ENCODE measurements at regions not wholly inside any gene's neighbourhood (a gene's known extent, or its start where the extent isn't known, plus 50 kb on each side); places are given as distances from the start of the nearest gene placed in this dataset.

GRCh38 chrX:144709841-144710240, 537.5 kb upstream of the SPANXN1 start:
- H3K36me3 ChIP-seq (replicated peaks in 1 of 2; ENCODE audit: control insufficient read depth in 1 of 2, insufficient read depth in 2 of 2, low read length in 2 of 2): no peaks in the 10 kb centered on the region
- no peaks in the 10 kb centered on the region for H3K79me2 ChIP-seq (ENCODE audit: insufficient read depth, low read length)
- H3K9me3 ChIP-seq (ENCODE audit: low read length): peaks cover 15% of the 10 kb centered on the region; the same call in 1 of the 2 replicates
- ATAC-seq: no peak
- WGBS (ENCODE audit: low lambda C conversion rate): 3% methylated on average over 2 of the region's 2 CpGs
- in situ Hi-C loops (cut with HindIII; ENCODE audit: extremely low pct_ligation_motif_present, low pct_unique_long_range_greater_than_20kb): no loop called here
- H3K27ac ChIP-seq (ENCODE audit: extremely low read length, insufficient read depth, low read length): no peak overlapping the region
- H3K9ac ChIP-seq (ENCODE audit: insufficient read depth, low read depth, low read length): no peak overlapping the region
- FAIRE-seq: no peak
- no peak overlapping the region for H2AFZ ChIP-seq (ENCODE audit: low read length)
- H3K4me1 ChIP-seq (ENCODE audit: insufficient read depth, low read length): no peaks in the 10 kb centered on the region
- ChIA-PET CTCF (ENCODE audit: low intra/inter-chr PET ratio, low total read pairs) (no interaction called here), POLR2A (no interaction called here)
- DNase-seq (ENCODE audit: low spot score): no peak
- intact Hi-C loops (cut with micrococcal nuclease; ENCODE audit: unreplicated experiment): no loop called here
- no peak overlapping the region for H3K4me2 ChIP-seq (ENCODE audit: low read depth, low read length)
- H3K4me3 ChIP-seq (replicated peaks in 1 of 3; ENCODE audit: insufficient read depth in 1 of 3, low read depth in 2 of 3, low read length in 3 of 3): no peak overlapping the region
- no TSS peak for BruUV-seq (replicated peaks)
- TF ChIP-seq DPF2 (CRISPR knock-in tag; IDR thresholded peaks at IDR 0.05; ENCODE audit: borderline replicate concordance, low read depth): no peak
- TF ChIP-seq TMF1 (CRISPR knock-in tag; IDR thresholded peaks at IDR 0.05; ENCODE audit: low read depth): no peak
- TF ChIP-seq FOSL1 (CRISPR knock-in tag; IDR thresholded peaks at IDR 0.05; ENCODE audit: borderline replicate concordance): no peak
- no peak for TF ChIP-seq PAF1 (CRISPR knock-in tag; IDR thresholded peaks at IDR 0.05)
- no peak for TF ChIP-seq ZNF619 (CRISPR knock-in tag; IDR thresholded peaks at IDR 0.05)
- no peak for TF ChIP-seq E2F2 (CRISPR knock-in tag; IDR thresholded peaks at IDR 0.05; ENCODE audit: borderline replicate concordance)
- no peak for TF ChIP-seq CTCF (CRISPR knock-in tag; IDR thresholded peaks at IDR 0.05)
- no peak for TF ChIP-seq ZNF547 (CRISPR knock-in tag; IDR thresholded peaks at IDR 0.05)
- no peak for TF ChIP-seq ZNF3 (CRISPR knock-in tag; IDR thresholded peaks at IDR 0.05)
- no peak for TF ChIP-seq SP140L (CRISPR knock-in tag; IDR thresholded peaks at IDR 0.05; ENCODE audit: borderline replicate concordance)
- TF ChIP-seq ZSCAN21 (CRISPR knock-in tag; IDR thresholded peaks at IDR 0.05; ENCODE audit: borderline replicate concordance): no peak
- no peak for TF ChIP-seq ARNT (IDR thresholded peaks at IDR 0.05)
- TF ChIP-seq TBX3 (IDR thresholded peaks at IDR 0.05; ENCODE audit: borderline replicate concordance): no peak
- TF ChIP-seq ZBTB49 (CRISPR knock-in tag; IDR thresholded peaks at IDR 0.05; ENCODE audit: borderline replicate concordance): no peak
- no peak for TF ChIP-seq IRF9 (CRISPR knock-in tag; IDR thresholded peaks at IDR 0.05; ENCODE audit: borderline replicate concordance)
- TF ChIP-seq ZBTB38 (CRISPR knock-in tag; IDR thresholded peaks at IDR 0.05): no peak
- no peaks in the 10 kb centered on the region for H4K20me1 ChIP-seq (ENCODE audit: insufficient read depth, low read length)
- no peaks in the 10 kb centered on the region for H3K27me3 ChIP-seq (ENCODE audit: control insufficient read depth in 1 of 2, insufficient read depth in 2 of 2, low read length in 2 of 2)

Data from HepG2 (cell line).